Neuronal stem cell (in vitro differentiated cells): ENCODE measurements at regions not wholly inside any gene's neighbourhood (a gene's known extent, or its start where the extent isn't known, plus 50 kb on each side); places are given as distances from the start of the nearest gene placed in this dataset.

Source experiments
- DNase-seq: peaks from one replicate; pipeline ENCODE4 v3.0.0-alpha.2; 2013; ENCODE audit warnings: low spot score
- H2AFZ ChIP-seq: one replicate; pipeline ENCODE4 v1.6.1; 2013; ENCODE audit warnings: mild to moderate bottlenecking, low read length, inconsistent platforms
- H2AK5ac ChIP-seq: 2 replicates; pipeline ENCODE4 v1.6.1; 2013; ENCODE audit warnings: low read depth, mild to moderate bottlenecking, inconsistent platforms, low read length, moderate library complexity, mixed read lengths
- H2BK120ac ChIP-seq: 2 replicates; pipeline ENCODE4 v1.6.1; 2013; ENCODE audit warnings: low read depth, mild to moderate bottlenecking, inconsistent platforms, low read length, moderate library complexity, mixed read lengths
- H2BK12ac ChIP-seq: one replicate; pipeline ENCODE4 v1.6.1; 2013; ENCODE audit warnings: low read length, inconsistent platforms
- H2BK15ac ChIP-seq: 2 replicates; pipeline ENCODE4 v1.6.1; 2013; ENCODE audit warnings: mild to moderate bottlenecking, low read length, inconsistent platforms, mixed read lengths
- H2BK5ac ChIP-seq: one replicate; pipeline ENCODE4 v1.6.1; 2013; ENCODE audit warnings: inconsistent platforms, mild to moderate bottlenecking, low read length, moderate library complexity
- H3K14ac ChIP-seq: one replicate; pipeline ENCODE4 v1.6.1; 2013; ENCODE audit warnings: low read length, inconsistent platforms
- H3K18ac ChIP-seq: 2 replicates; pipeline ENCODE4 v1.6.1; 2013; ENCODE audit warnings: low read length, inconsistent platforms
- H3K23ac ChIP-seq: 2 replicates; pipeline ENCODE4 v1.6.1; 2013; ENCODE audit warnings: low read depth, mild to moderate bottlenecking, mixed read lengths, low read length, inconsistent platforms; ENCODE audit not compliant: poor library complexity
- H3K27ac ChIP-seq: replicated peaks from 3 replicates; pipeline ENCODE4 v1.5.1; 2013; ENCODE audit warnings: low read length, inconsistent platforms
- H3K27me3 ChIP-seq, 3 experiments: 2 replicates each; pipeline ENCODE4 v1.6.1; 2013; ENCODE audit warnings: low read length in 3 of 3, mild to moderate bottlenecking in 2 of 3, inconsistent platforms in 1 of 3, low read depth in 1 of 3, mixed read lengths in 1 of 3, moderate library complexity in 1 of 3; ENCODE audit not compliant: control insufficient read depth in 3 of 3, insufficient read depth in 3 of 3
- H3K36me3 ChIP-seq, 2 donors: replicated peaks in 1 of 2; 2 replicates each; pipeline ENCODE4 v1.6.1; 2013; ENCODE audit warnings: low read length in 2 of 2; ENCODE audit not compliant: control insufficient read depth in 2 of 2, insufficient read depth in 2 of 2
- H3K4ac ChIP-seq: 2 replicates; pipeline ENCODE4 v1.6.1; 2013; ENCODE audit warnings: inconsistent platforms, mild to moderate bottlenecking, low read length, moderate library complexity
- H3K4me1 ChIP-seq, 2 donors: 1 replicate in 1 of 2; 2 replicates in 1 of 2; pipeline ENCODE4 v1.6.1; 2013; ENCODE audit warnings: low read length in 2 of 2, low read depth in 1 of 2; ENCODE audit not compliant: control insufficient read depth in 2 of 2, insufficient read depth in 1 of 2
- H3K4me2 ChIP-seq: one replicate; pipeline ENCODE4 v1.6.1; 2013; ENCODE audit warnings: mild to moderate bottlenecking, low read length, inconsistent platforms; ENCODE audit not compliant: insufficient read depth, poor library complexity, severe bottlenecking
- H3K4me3 ChIP-seq, 2 donors: 2 replicates each; pipeline ENCODE4 v1.5.1; 2013; ENCODE audit warnings: low read length in 2 of 2, mild to moderate bottlenecking in 2 of 2, inconsistent platforms in 1 of 2, moderate library complexity in 1 of 2
- H3K79me1 ChIP-seq: one replicate; pipeline ENCODE4 v1.6.1; 2013; ENCODE audit warnings: low read depth, mild to moderate bottlenecking, inconsistent platforms, low read length, moderate library complexity
- H3K9ac ChIP-seq: one replicate; pipeline ENCODE4 v1.6.1; 2013; ENCODE audit warnings: mild to moderate bottlenecking, low read depth, low read length, inconsistent platforms; ENCODE audit not compliant: poor library complexity
- H3K9me3 ChIP-seq, 2 donors: replicated peaks in 1 of 2; 2 replicates each; pipeline versions ENCODE3 to v1.6.1; 2013; ENCODE audit warnings: low read length in 2 of 2, mild to moderate bottlenecking in 2 of 2, inconsistent platforms in 1 of 2, low read depth in 1 of 2, mixed read lengths in 1 of 2, moderate library complexity in 1 of 2; ENCODE audit not compliant: control insufficient read depth in 2 of 2, insufficient read depth in 1 of 2
- H4K8ac ChIP-seq: one replicate; pipeline ENCODE4 v1.6.1; 2013; ENCODE audit warnings: low read depth, mild to moderate bottlenecking, inconsistent platforms, low read length, moderate library complexity
- H4K91ac ChIP-seq: one replicate; pipeline ENCODE4 v1.6.1; 2013; ENCODE audit warnings: low read length, low read depth, mild to moderate bottlenecking, inconsistent platforms; ENCODE audit not compliant: poor library complexity
- WGBS, 2 donors: extraction: QIAGEN DNeasy Blood & Tissue Kit; methylation state at CpG; one replicate each; pipeline ENCODE4 v1.1.7; 2013; ENCODE audit warnings: missing lambda C conversion rate in 2 of 2, mixed read lengths in 1 of 2; ENCODE audit not compliant: insufficient read length in 2 of 2, insufficient replicate concordance in 1 of 2; ENCODE audit errors: extremely low coverage in 2 of 2; 5-methylcytosine and 5-hydroxymethylcytosine counted together

DNA sequence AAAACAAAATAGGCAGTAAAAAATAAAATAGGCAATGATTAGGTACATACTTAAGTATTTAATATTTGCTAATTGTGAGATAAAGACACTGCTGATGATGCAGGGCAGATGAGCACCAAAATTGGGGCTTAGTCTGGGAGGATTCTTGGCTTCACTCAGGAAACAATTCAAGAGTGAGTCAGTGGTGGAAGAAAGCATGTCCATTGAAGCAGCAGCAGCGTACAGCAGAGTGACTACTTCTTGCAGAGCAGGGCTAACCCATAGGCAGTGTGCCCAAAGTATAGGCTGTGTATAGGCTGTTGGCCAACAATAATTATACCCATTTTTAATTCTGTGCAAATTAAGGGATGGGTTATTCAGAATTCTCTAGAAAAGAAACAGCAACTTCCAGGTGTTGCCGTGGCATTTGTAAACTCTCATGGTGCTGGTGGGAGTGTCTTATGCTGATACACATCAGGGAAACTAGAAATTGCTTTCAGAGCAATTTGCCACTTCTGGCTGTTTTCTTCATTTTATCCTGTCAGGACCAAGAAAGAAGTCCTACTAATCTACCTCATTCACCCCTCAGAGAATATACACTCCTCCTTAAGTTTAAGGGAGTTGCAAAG lies 317.3 kb upstream of the NAALADL2 start:
- H4K8ac ChIP-seq, result no peak overlapping the region
- no peaks in the 10 kb centered on the region for H3K79me1 ChIP-seq
- H3K9me3 ChIP-seq, result peaks cover 0 to 2% of the 10 kb centered on the region in 2 donors
- H3K23ac ChIP-seq, result no peak overlapping the region
- no peak overlapping the region for H3K14ac ChIP-seq
- H3K27ac ChIP-seq, result no peak overlapping the region
- H3K36me3 ChIP-seq, result no peaks in the 10 kb centered on the region
- WGBS, 2 donors, result no CpG with 5 or more reads among the region's 2 CpGs
- peaks cover 2 to 10% of the 10 kb centered on the region in 2 donors for H3K4me1 ChIP-seq
- H3K9ac ChIP-seq, result no peak overlapping the region
- DNase-seq, result no peak
- no peak overlapping the region for H2BK120ac ChIP-seq
- H3K27me3 ChIP-seq, result no peaks in the 10 kb centered on the region
- H2BK15ac ChIP-seq, result no peak overlapping the region
- no peak overlapping the region for H2BK5ac ChIP-seq
- H2BK12ac ChIP-seq, result no peak overlapping the region
- H2AK5ac ChIP-seq, result no peak overlapping the region
- H2AFZ ChIP-seq, result no peak overlapping the region
- no peak overlapping the region for H3K4me3 ChIP-seq
- no peak overlapping the region for H4K91ac ChIP-seq
- no peak overlapping the region for H3K18ac ChIP-seq
- H3K4me2 ChIP-seq, result no peak overlapping the region
- no peak overlapping the region for H3K4ac ChIP-seq

DNA sequence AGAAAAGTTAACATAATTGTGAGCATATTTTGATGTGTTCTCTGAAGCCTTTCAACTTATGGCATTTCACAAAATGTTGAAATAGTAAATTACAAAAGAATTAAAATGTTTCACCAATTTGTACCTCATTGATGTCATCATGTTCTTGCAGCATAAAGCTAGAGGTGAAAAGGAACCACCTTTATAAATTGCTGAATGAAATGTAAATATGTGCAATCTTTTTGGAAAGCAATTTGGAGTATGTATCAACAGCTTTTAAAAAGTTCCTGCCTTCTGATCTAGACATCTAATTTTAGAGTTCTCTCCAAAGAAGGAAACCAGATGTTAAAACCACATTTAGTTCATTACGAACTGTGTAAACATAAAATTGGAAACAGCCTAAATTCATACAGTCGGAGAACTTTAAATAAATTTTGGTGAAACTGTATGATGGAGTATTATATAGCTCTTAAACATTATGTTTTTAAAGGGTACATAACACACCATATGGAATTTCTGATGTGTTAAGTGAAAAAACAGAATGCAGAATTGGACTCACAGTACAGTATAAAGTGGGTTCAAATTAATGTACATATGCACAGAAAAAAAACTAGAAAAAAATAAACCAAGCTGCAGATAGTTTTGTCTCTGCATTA lies 311.2 kb upstream of the NAALADL2 start:
- H4K91ac ChIP-seq, result no peak overlapping the region
- H2AFZ ChIP-seq, result no peak overlapping the region
- no peaks in the 10 kb centered on the region for H3K27me3 ChIP-seq
- no peak overlapping the region for H2BK5ac ChIP-seq
- H2BK12ac ChIP-seq, result no peak overlapping the region
- H3K23ac ChIP-seq, result no peak overlapping the region
- no peak overlapping the region for H3K27ac ChIP-seq
- no peaks in the 10 kb centered on the region for H3K36me3 ChIP-seq
- WGBS, 2 donors, result no CpG with 5 or more reads among the region's 2 CpGs
- H2BK120ac ChIP-seq, result no peak overlapping the region
- no peak overlapping the region for H3K14ac ChIP-seq
- no peak overlapping the region for H3K9ac ChIP-seq
- H2AK5ac ChIP-seq, result no peak overlapping the region
- no peak overlapping the region for H3K4me3 ChIP-seq
- no peak overlapping the region for H3K18ac ChIP-seq
- H3K79me1 ChIP-seq, result no peaks in the 10 kb centered on the region
- H3K4me1 ChIP-seq, result no peaks in the 10 kb centered on the region
- no peak overlapping the region for H4K8ac ChIP-seq
- no peak overlapping the region for H2BK15ac ChIP-seq
- DNase-seq, result no peak
- no peak overlapping the region for H3K4me2 ChIP-seq
- no peak overlapping the region for H3K4ac ChIP-seq
- no peaks in the 10 kb centered on the region for H3K9me3 ChIP-seq

DNA sequence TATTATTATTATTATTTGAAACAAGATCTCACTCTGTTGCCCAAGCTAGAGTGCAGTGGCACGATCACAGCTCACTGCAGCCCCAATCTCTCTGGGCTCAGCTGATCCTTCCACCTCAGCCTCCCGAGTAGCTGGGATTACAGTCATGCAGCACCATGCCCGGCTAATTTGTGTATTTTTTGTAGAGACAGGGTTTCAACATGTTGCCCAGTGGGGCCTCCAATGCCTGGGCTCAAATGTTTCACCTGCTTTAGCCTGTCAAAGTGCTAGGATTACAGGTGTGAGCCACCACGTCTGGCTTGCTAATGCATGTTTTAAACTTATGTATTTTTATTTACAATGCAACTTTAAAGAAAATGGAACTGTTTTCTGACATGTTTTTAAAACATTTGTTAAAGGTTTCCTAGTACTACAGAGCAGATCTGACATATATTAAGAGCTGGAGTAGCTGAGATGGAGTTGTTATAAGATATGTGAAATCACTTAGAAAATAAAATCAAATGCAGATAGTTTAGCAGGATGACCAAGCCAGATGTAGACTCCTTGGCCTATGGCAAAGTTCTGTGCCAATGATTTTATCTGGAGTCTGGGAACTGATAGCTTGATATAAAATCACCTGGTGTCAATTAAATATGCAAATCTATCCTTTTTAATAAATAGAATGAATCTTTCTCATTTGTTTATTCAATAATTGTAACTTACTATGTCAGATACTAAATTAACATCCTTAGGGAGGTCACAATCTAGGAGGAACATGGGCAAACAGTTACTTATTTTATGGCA lies 310.1 kb upstream of the NAALADL2 start:
- Histone ChIP-seq H3K4me2 (no peak overlapping the region), H3K36me3 (no peaks in the 10 kb centered on the region), H3K9ac (no peak overlapping the region), H3K18ac (no peak overlapping the region), H2BK12ac (no peak overlapping the region), H4K91ac (no peak overlapping the region), H3K4me3 (no peak overlapping the region), H3K23ac (no peak overlapping the region), H3K79me1 (no peaks in the 10 kb centered on the region), H2AK5ac (no peak overlapping the region), H2BK120ac (no peak overlapping the region), H3K9me3 (no peaks in the 10 kb centered on the region), H3K4ac (no peak overlapping the region), H2AFZ (no peak overlapping the region), H3K4me1 (no peaks in the 10 kb centered on the region), H3K27ac (no peak overlapping the region), H4K8ac (no peak overlapping the region), H2BK5ac (no peak overlapping the region), H3K27me3 (no peaks in the 10 kb centered on the region), H3K14ac (no peak overlapping the region), H2BK15ac (no peak overlapping the region)
- DNase-seq, result no peak
- no CpG with 5 or more reads among the region's 4 CpGs for WGBS, 2 donors

DNA sequence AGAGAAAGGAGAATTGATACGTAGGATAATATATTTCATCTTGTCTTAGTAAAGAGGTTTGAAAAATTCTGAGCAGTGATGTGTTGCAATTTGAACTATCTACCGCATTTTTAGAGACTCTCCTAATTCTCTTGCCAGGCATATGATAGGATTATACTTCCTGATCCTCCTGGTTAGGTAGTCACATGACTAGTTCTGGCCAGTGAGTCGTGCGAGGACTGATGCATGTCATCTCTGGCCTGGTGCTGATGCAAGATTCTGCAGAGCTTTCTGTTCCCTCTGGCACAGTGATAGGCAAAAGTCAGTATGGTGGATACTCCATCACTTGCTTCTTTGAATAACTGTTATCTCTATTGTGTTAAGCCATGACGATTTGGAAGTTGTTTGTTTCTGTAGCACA lies 277.6 kb upstream of the NAALADL2 start:
- H3K4ac ChIP-seq, result no peak overlapping the region
- no peak overlapping the region for H3K27ac ChIP-seq
- H3K36me3 ChIP-seq, result no peaks in the 10 kb centered on the region
- H2BK120ac ChIP-seq, result no peak overlapping the region
- no peak overlapping the region for H3K14ac ChIP-seq
- H4K8ac ChIP-seq, result no peak overlapping the region
- no peak overlapping the region for H2BK5ac ChIP-seq
- 100% methylated on average over 1 of the region's 5 CpGs; no CpG with 5 or more reads in 1 of the 2 donors for WGBS, 2 donors
- no peaks in the 10 kb centered on the region for H3K4me1 ChIP-seq
- no peak for DNase-seq
- H3K23ac ChIP-seq, result no peak overlapping the region
- H2BK12ac ChIP-seq, result no peak overlapping the region
- H3K9ac ChIP-seq, result no peak overlapping the region
- no peaks in the 10 kb centered on the region for H3K79me1 ChIP-seq
- H3K4me3 ChIP-seq, result no peak overlapping the region
- H2AFZ ChIP-seq, result no peak overlapping the region
- no peaks in the 10 kb centered on the region for H3K27me3 ChIP-seq
- H4K91ac ChIP-seq, result no peak overlapping the region
- H3K4me2 ChIP-seq, result no peak overlapping the region
- no peaks in the 10 kb centered on the region for H3K9me3 ChIP-seq
- no peak overlapping the region for H2BK15ac ChIP-seq
- H2AK5ac ChIP-seq, result no peak overlapping the region
- H3K18ac ChIP-seq, result no peak overlapping the region
